ENCODE measurements at regions not wholly inside any gene's neighbourhood (a gene's known extent, or its start where the extent isn't known, plus 50 kb on each side); places are given as distances from the start of the nearest gene placed in this dataset. TPM values are rescaled to one million over a fixed set of nuclear protein-coding genes. Genes with fewer than 3 reads are reported as not detected.
"Not testable (repeated sequence)": the region's sequence is repeated elsewhere in the genome, so short reads cannot be mapped to it uniquely, and the experiment has no call there.

DNA sequence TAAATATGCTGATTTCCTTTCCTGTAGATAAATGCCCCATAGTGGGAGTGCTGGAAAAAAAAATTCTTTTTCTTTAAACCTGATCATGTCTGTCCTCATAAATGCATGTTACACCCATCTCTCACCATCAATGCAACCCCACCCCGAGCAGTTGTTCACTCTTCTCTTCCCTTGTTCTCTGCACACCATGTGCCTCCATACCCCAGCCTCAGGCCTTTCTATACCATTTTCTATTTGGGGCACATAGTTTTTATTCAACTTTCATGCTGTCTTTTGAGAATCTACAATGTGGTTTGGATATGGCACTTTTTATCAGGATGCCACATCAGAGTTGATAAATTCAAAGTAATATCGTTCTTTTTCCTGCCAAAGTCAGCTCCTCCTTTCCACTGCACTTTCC lies 202.6 kb downstream of the POTED start:
- H3K27me3 ChIP-seq (ENCODE audit: insufficient read depth, low read length, poor library complexity); H3K56ac ChIP-seq (ENCODE audit: low read length); H4K5ac ChIP-seq (ENCODE audit: low read length); H2BK120ac ChIP-seq (ENCODE audit: low read depth, low read length); H3K4me2 ChIP-seq (ENCODE audit: low read length); DNase-seq; H3K4ac ChIP-seq (ENCODE audit: low read depth, low read length); H3K27ac ChIP-seq (ENCODE audit: low read depth, low read length); H3K4me1 ChIP-seq (ENCODE audit: control insufficient read depth, low read depth, low read length); H4K8ac ChIP-seq (ENCODE audit: low read depth, low read length); H2BK5ac ChIP-seq (ENCODE audit: low read length); H3K18ac ChIP-seq (ENCODE audit: low read length); H3K36me3 ChIP-seq (ENCODE audit: control insufficient read depth, insufficient read depth, low read length); H3K79me2 ChIP-seq (ENCODE audit: control insufficient read depth, insufficient read depth, low read length); H2BK15ac ChIP-seq (replicated peaks; ENCODE audit: low read depth); H3K79me1 ChIP-seq (ENCODE audit: low read length); H3K23ac ChIP-seq (ENCODE audit: low read length); H2AK5ac ChIP-seq (ENCODE audit: low read length); H3K9ac ChIP-seq (ENCODE audit: low read length); H3K4me3 ChIP-seq (ENCODE audit: low read length): not testable (repeated sequence)
- WGBS (ENCODE audit: extremely low coverage, insufficient coverage, low lambda C conversion rate): no CpG with 5 or more reads among the region's 2 CpGs

DNA sequence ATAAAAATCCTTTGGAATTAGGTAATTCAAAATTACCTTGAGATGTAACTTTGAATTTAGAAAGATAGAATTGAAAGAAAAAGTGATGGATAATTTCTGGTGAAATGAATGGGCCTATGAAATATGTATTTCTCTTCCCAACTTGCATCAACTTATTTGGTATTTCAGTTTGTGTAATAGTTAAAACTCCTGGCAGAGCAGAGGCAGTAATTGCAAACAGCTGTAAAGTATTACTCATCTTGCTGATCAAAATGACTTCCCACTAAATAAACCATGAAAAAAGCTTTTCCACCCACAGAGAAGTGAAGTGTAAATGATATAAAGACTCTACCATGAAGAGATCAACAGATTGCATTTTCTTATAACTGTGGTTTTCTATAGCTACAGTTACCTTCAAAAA lies 201.0 kb downstream of the POTED start:
- H3K9ac ChIP-seq (ENCODE audit: low read length); H3K4me1 ChIP-seq (ENCODE audit: control insufficient read depth, low read depth, low read length); H3K36me3 ChIP-seq (ENCODE audit: control insufficient read depth, insufficient read depth, low read length); H4K8ac ChIP-seq (ENCODE audit: low read depth, low read length); H3K18ac ChIP-seq (ENCODE audit: low read length); H3K27me3 ChIP-seq (ENCODE audit: insufficient read depth, low read length, poor library complexity); DNase-seq; H3K4me2 ChIP-seq (ENCODE audit: low read length); H3K56ac ChIP-seq (ENCODE audit: low read length); H2BK5ac ChIP-seq (ENCODE audit: low read length); H2BK15ac ChIP-seq (replicated peaks; ENCODE audit: low read depth); H3K4ac ChIP-seq (ENCODE audit: low read depth, low read length); H3K4me3 ChIP-seq (ENCODE audit: low read length); H3K27ac ChIP-seq (ENCODE audit: low read depth, low read length); H4K5ac ChIP-seq (ENCODE audit: low read length); H3K79me1 ChIP-seq (ENCODE audit: low read length); H3K79me2 ChIP-seq (ENCODE audit: control insufficient read depth, insufficient read depth, low read length); H3K23ac ChIP-seq (ENCODE audit: low read length); H2AK5ac ChIP-seq (ENCODE audit: low read length); H2BK120ac ChIP-seq (ENCODE audit: low read depth, low read length): not testable (repeated sequence)

DNA sequence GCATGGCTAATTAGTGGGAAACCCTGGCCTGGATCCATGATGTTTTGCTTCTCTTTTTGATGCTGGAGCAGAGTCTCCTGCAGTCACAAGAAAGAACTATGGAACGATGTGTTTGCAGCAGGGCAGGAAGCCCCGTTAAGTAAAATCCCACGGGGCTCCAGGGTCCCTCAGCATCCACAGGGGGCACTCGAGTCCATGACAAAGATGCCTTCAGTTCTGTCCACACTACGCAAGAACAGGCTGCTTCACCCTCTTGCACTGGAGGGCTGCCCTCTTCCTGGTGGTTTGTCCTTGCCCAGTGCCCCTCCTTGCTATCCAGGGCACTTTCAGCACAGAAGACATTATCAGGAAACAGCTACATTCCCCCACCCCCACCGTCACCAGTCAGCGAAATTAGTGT lies 196.9 kb downstream of the POTED start:
- not testable (repeated sequence) for H3K4me2 ChIP-seq (ENCODE audit: low read length); H3K56ac ChIP-seq (ENCODE audit: low read length); H3K4me1 ChIP-seq (ENCODE audit: control insufficient read depth, low read depth, low read length); H2BK5ac ChIP-seq (ENCODE audit: low read length); H2AK5ac ChIP-seq (ENCODE audit: low read length); H3K4ac ChIP-seq (ENCODE audit: low read depth, low read length); H4K5ac ChIP-seq (ENCODE audit: low read length); H3K79me2 ChIP-seq (ENCODE audit: control insufficient read depth, insufficient read depth, low read length); H3K27ac ChIP-seq (ENCODE audit: low read depth, low read length); H2BK15ac ChIP-seq (replicated peaks; ENCODE audit: low read depth); H3K79me1 ChIP-seq (ENCODE audit: low read length); DNase-seq; H3K36me3 ChIP-seq (ENCODE audit: control insufficient read depth, insufficient read depth, low read length); H2BK120ac ChIP-seq (ENCODE audit: low read depth, low read length); H3K27me3 ChIP-seq (ENCODE audit: insufficient read depth, low read length, poor library complexity); H3K23ac ChIP-seq (ENCODE audit: low read length); H4K8ac ChIP-seq (ENCODE audit: low read depth, low read length); H3K18ac ChIP-seq (ENCODE audit: low read length); H3K4me3 ChIP-seq (ENCODE audit: low read length); H3K9ac ChIP-seq (ENCODE audit: low read length)
- WGBS (ENCODE audit: extremely low coverage, insufficient coverage, low lambda C conversion rate): no CpG with 5 or more reads among the region's 7 CpGs

DNA sequence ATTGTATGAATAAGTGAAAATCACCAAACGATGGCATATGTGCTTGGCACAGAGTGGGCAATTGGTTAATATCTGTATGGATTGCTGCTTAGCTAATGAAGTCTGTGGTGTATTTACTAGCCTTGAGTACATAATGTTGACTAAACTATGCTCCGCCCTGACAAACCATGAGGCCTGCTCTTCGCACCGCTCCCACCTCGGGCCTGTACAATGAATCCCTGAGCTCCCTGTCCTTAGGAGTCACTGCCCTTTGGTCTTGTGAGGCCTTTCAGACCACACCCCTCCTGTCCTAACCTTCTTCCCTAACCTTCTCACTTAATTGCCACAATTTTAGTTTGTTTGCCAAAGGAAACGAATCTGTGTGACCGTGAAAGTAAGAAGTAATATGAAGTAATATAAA lies 193.2 kb downstream of the POTED start:
- H3K4ac ChIP-seq (ENCODE audit: low read depth, low read length); H3K4me2 ChIP-seq (ENCODE audit: low read length); H3K4me1 ChIP-seq (ENCODE audit: control insufficient read depth, low read depth, low read length); H3K4me3 ChIP-seq (ENCODE audit: low read length); H3K18ac ChIP-seq (ENCODE audit: low read length); H3K23ac ChIP-seq (ENCODE audit: low read length); DNase-seq; H3K56ac ChIP-seq (ENCODE audit: low read length); H3K27ac ChIP-seq (ENCODE audit: low read depth, low read length); H3K27me3 ChIP-seq (ENCODE audit: insufficient read depth, low read length, poor library complexity); H4K5ac ChIP-seq (ENCODE audit: low read length); H2BK120ac ChIP-seq (ENCODE audit: low read depth, low read length); H4K8ac ChIP-seq (ENCODE audit: low read depth, low read length); H2AK5ac ChIP-seq (ENCODE audit: low read length); H2BK5ac ChIP-seq (ENCODE audit: low read length); H2BK15ac ChIP-seq (replicated peaks; ENCODE audit: low read depth); H3K9ac ChIP-seq (ENCODE audit: low read length); H3K79me2 ChIP-seq (ENCODE audit: control insufficient read depth, insufficient read depth, low read length); H3K79me1 ChIP-seq (ENCODE audit: low read length); H3K36me3 ChIP-seq (ENCODE audit: control insufficient read depth, insufficient read depth, low read length): not testable (repeated sequence)
- WGBS (ENCODE audit: extremely low coverage, insufficient coverage, low lambda C conversion rate): 100% methylated on average over 2 of the region's 7 CpGs

Small RNA genes in the stretch of these regions (small RNA-seq; reads per million reads assigned to genes)
- not detected for gene RNU6-954P (ENCODE audit: insufficient read depth)
- gene ZNF114P1 (ENCODE audit: insufficient read depth): not detected
